GM21825 (cell line): ENCODE measurements at regions not wholly inside any gene's neighbourhood (a gene's known extent, or its start where the extent isn't known, plus 50 kb on each side); places are given as distances from the start of the nearest gene placed in this dataset.

Source experiments
- ATAC-seq: cut with Tn5 transposase; IDR thresholded peaks from one replicate; pipeline ENCODE4 v1.9.1; 2021; ENCODE audit warnings: mild to moderate bottlenecking, moderate library complexity; ENCODE audit not compliant: unreplicated experiment

- no peak for ATAC-seq
These were observed 79.0 kb upstream of the ZEB2 start for GRCh38 chr2:144598906-144599305.

GRCh38 chr2:144597894-144598593 is 78.1 kb upstream of the ZEB2 start:
- no peak for ATAC-seq

- no peak for ATAC-seq
These were observed 77.5 kb upstream of the ZEB2 start for GRCh38 chr2:144597388-144597787.

GRCh38 chr2:144596073-144596871 is 76.4 kb upstream of the ZEB2 start:
- peak; percentile 86 for ATAC-seq

GRCh38 chr2:144595686-144596072 is 75.8 kb upstream of the ZEB2 start:
- ATAC-seq = peak; percentile 64

GRCh38 chr2:144595279-144595678 is 75.4 kb upstream of the ZEB2 start:
- no peak for ATAC-seq

GRCh38 chr2:144593803-144594202 is 73.9 kb upstream of the ZEB2 start:
- ATAC-seq = no peak

- ATAC-seq = no peak
These were observed 72.8 kb upstream of the ZEB2 start for GRCh38 chr2:144592500-144593256.

- no peak for ATAC-seq
These were observed 67.4 kb upstream of the ZEB2 start for GRCh38 chr2:144587306-144587705.

- ATAC-seq = no peak
These were observed 66.6 kb upstream of the ZEB2 start for GRCh38 chr2:144586476-144586875.

GRCh38 chr2:144583741-144584453 is 64.0 kb upstream of the ZEB2 start:
- ATAC-seq = no peak

GRCh38 chr2:144583381-144583729 is 63.4 kb upstream of the ZEB2 start:
- no peak for ATAC-seq

GRCh38 chr2:144582651-144583380 is 62.9 kb upstream of the ZEB2 start:
- no peak for ATAC-seq

GRCh38 chr2:144580521-144581161 is 60.7 kb upstream of the ZEB2 start:
- ATAC-seq = no peak

GRCh38 chr2:144579556-144579955 is 59.6 kb upstream of the ZEB2 start:
- ATAC-seq = no peak

- no peak for ATAC-seq
These were observed 58.2 kb upstream of the ZEB2 start for GRCh38 chr2:144578099-144578498.

GRCh38 chr2:144572977-144573376 is 53.1 kb upstream of the ZEB2 start:
- no peak for ATAC-seq

GRCh38 chr2:144571770-144572169 is 51.9 kb upstream of the ZEB2 start:
- no peak for ATAC-seq

- ATAC-seq = no peak
These were observed 50.6 kb upstream of the ZEB2 start for GRCh38 chr2:144570566-144570965.
